Gastroesophageal sphincter (tissue), 4 donors: ENCODE measurements at regions not wholly inside any gene's neighbourhood (a gene's known extent, or its start where the extent isn't known, plus 50 kb on each side); places are given as distances from the start of the nearest gene placed in this dataset.

Experiments
- ATAC-seq: fragments of 150-250 bp; one replicate; pipeline ENCODE4 v1.9.1; 2016; ENCODE audit warnings: mild to moderate bottlenecking, moderate library complexity
- H3K27ac ChIP-seq, 4 donors: fragments of 200-600 bp; sonication (generic) in 3 of 4; 1 replicate in 3 of 4; 2 replicates in 1 of 4; pipeline ENCODE4 v1.5.1; 2016 to 2019
- H3K27me3 ChIP-seq: fragments of 200-600 bp; sonication (generic); one replicate; pipeline ENCODE4 v1.5.1; 2019
- H3K36me3 ChIP-seq, 2 donors: fragments of 200-600 bp; sonication (generic); one replicate each; pipeline ENCODE4 v1.5.1; 2019; ENCODE audit warnings: control low read depth in 1 of 2
- H3K4me1 ChIP-seq, 3 donors: fragments of 200-600 bp; sonication (generic); 1 replicate in 2 of 3; 2 replicates in 1 of 3; pipeline ENCODE4 v1.5.1; 2016 to 2019; ENCODE audit warnings: control low read depth in 2 of 3
- H3K4me3 ChIP-seq, 2 donors: fragments of 200-600 bp; sonication (generic); one replicate each; pipeline ENCODE4 v1.5.1; 2019; ENCODE audit warnings: mild to moderate bottlenecking in 1 of 2, moderate library complexity in 1 of 2
- H3K9me3 ChIP-seq, 3 donors: fragments of 200-600 bp; sonication (generic); one replicate each; pipeline ENCODE4 v1.5.1; 2017 to 2019; ENCODE audit warnings: control low read depth in 2 of 3
- EP300 ChIP-seq: sonication (generic); formaldehyde crosslinking; IDR thresholded peaks from one replicate; pipeline ENCODE4 v1.6.1; 2017; ENCODE audit warnings: antibody characterized with exemption, mild to moderate bottlenecking
- POLR2A ChIP-seq, 2 donors: fragments of 450-650 bp; IDR thresholded peaks; one replicate each; pipeline ENCODE4 v1.6.1; 2017; ENCODE audit warnings: antibody characterized with exemption in 2 of 2, mild to moderate bottlenecking in 2 of 2, moderate library complexity in 1 of 2
- POLR2AphosphoS5 ChIP-seq: sonication (generic); formaldehyde crosslinking; IDR thresholded peaks from one replicate; pipeline ENCODE4 v1.6.1; 2017; ENCODE audit warnings: antibody characterized with exemption
- WGBS, 2 donors: methylation state at CpG; one replicate each; pipeline ENCODE4 v1.1.5; 2018; ENCODE audit warnings: low coverage in 1 of 2; 5-methylcytosine and 5-hydroxymethylcytosine counted together
- TF ChIP-seq, protein P1 (sequence below), 4 experiments: fragments of 200-600 bp in 2 of 4; fragments of 450-650 bp in 2 of 4; sonication (generic) in 1 of 4; IDR thresholded peaks; one replicate each; pipeline ENCODE4 v1.5.1; 2017 to 2019; ENCODE audit warnings: antibody characterized with exemption in 4 of 4, mild to moderate bottlenecking in 2 of 4, moderate library complexity in 2 of 4

DNA sequence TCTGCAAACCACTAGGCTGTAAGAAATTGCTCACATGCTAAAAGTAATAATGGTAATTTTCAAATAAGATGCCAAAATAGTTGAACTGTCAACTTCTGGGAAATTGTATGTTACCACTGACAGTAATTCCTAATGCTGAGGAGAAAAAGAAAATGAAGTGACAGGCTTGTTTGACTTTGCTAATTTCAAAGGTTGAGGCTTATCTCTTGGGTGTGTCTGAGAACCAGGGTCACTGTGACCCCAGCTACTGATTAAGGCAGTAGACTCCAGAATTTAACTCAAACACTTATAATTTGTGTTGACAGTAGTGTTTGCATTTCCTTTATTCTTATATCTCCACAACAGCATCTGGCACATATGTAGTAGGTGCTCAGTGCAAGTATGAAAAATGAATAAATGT, 74.6 kb upstream of the PDZRN3 start:
- H3K9me3 ChIP-seq = no peaks in the 10 kb centered on the region
- no peak for ATAC-seq
- H3K4me1 ChIP-seq = no peaks in the 10 kb centered on the region
- H3K36me3 ChIP-seq = no peaks in the 10 kb centered on the region
- H3K4me3 ChIP-seq = no peak overlapping the region
- H3K27ac ChIP-seq = no peak overlapping the region
- TF ChIP-seq, protein P1, sequence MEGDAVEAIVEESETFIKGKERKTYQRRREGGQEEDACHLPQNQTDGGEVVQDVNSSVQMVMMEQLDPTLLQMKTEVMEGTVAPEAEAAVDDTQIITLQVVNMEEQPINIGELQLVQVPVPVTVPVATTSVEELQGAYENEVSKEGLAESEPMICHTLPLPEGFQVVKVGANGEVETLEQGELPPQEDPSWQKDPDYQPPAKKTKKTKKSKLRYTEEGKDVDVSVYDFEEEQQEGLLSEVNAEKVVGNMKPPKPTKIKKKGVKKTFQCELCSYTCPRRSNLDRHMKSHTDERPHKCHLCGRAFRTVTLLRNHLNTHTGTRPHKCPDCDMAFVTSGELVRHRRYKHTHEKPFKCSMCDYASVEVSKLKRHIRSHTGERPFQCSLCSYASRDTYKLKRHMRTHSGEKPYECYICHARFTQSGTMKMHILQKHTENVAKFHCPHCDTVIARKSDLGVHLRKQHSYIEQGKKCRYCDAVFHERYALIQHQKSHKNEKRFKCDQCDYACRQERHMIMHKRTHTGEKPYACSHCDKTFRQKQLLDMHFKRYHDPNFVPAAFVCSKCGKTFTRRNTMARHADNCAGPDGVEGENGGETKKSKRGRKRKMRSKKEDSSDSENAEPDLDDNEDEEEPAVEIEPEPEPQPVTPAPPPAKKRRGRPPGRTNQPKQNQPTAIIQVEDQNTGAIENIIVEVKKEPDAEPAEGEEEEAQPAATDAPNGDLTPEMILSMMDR (IDR thresholded peaks at IDR 0.05) = no peak
- TF ChIP-seq POLR2AphosphoS5 (no peak), POLR2A (IDR thresholded peaks at IDR 0.05) (no peak), EP300 (no peak)
- no peaks in the 10 kb centered on the region for H3K27me3 ChIP-seq

DNA sequence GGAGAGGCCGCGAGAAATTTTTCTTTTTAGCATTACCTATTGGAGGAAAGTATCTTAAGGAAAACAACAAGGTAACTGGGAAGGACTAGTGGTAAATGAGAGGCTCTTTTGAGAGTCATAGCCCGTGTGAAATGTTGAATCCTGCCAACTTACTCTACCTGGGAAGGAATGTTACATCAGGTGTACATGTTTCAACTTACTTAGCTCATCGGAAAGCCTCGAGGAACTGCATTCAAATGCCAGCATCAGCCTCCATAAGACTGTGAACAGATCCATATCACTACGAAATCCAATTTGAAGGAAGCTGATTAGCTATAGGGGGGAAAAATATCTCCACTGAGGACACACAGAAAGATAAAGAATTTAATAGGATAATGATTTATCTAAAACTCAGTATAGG, 72.3 kb upstream of the PDZRN3 start:
- WGBS, 2 donors = 64 to 80% methylated on average over 3 to 6 of the region's 6 CpGs

DNA sequence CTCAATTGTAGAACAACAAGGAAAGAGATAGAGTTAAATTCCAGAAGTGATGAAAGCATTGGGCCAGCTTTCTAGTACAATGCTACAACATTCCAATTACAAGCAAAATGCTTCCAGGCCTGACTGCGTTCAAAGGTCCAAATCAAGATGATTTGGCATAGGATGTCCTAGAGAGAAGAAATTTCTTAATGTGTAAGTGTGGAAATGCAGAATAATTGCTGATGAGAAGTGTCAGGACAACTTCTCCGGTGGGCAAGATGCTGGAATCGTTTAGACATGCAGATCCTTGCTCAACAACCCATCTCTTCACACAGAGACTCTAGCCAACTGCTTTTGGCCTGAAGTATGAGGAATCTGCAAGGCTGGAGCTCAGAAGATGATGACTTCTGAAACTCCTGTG, 71.1 kb upstream of the PDZRN3 start:
- H3K27ac ChIP-seq = no peak overlapping the region
- WGBS, 2 donors = 63 to 74% methylated on average over 3 of the region's 3 CpGs
- H3K36me3 ChIP-seq = no peaks in the 10 kb centered on the region
- no peaks in the 10 kb centered on the region for H3K27me3 ChIP-seq
- peak; percentile 76 for ATAC-seq
- no peak overlapping the region for H3K4me3 ChIP-seq
- TF ChIP-seq, protein P1 (IDR thresholded peaks at IDR 0.05) = no peak
- TF ChIP-seq POLR2A (IDR thresholded peaks at IDR 0.05) = no peak
- TF ChIP-seq EP300 = no peak
- peak; percentile 6 for TF ChIP-seq POLR2AphosphoS5
- H3K9me3 ChIP-seq = no peaks in the 10 kb centered on the region
- H3K4me1 ChIP-seq = no peaks in the 10 kb centered on the region

More for the DNA sequence above, 72.3 kb upstream of the PDZRN3 start:
- Histone ChIP-seq H3K36me3 (no peaks in the 10 kb centered on the region), H3K27me3 (no peaks in the 10 kb centered on the region), H3K27ac (no peak overlapping the region), H3K4me1 (no peaks in the 10 kb centered on the region), H3K4me3 (no peak overlapping the region), H3K9me3 (no peaks in the 10 kb centered on the region)
- TF ChIP-seq, protein P1 (IDR thresholded peaks at IDR 0.05) = no peak
- no peak for TF ChIP-seq EP300
- TF ChIP-seq POLR2A (IDR thresholded peaks at IDR 0.05) = no peak
- no peak for TF ChIP-seq POLR2AphosphoS5
- no peak for ATAC-seq

DNA sequence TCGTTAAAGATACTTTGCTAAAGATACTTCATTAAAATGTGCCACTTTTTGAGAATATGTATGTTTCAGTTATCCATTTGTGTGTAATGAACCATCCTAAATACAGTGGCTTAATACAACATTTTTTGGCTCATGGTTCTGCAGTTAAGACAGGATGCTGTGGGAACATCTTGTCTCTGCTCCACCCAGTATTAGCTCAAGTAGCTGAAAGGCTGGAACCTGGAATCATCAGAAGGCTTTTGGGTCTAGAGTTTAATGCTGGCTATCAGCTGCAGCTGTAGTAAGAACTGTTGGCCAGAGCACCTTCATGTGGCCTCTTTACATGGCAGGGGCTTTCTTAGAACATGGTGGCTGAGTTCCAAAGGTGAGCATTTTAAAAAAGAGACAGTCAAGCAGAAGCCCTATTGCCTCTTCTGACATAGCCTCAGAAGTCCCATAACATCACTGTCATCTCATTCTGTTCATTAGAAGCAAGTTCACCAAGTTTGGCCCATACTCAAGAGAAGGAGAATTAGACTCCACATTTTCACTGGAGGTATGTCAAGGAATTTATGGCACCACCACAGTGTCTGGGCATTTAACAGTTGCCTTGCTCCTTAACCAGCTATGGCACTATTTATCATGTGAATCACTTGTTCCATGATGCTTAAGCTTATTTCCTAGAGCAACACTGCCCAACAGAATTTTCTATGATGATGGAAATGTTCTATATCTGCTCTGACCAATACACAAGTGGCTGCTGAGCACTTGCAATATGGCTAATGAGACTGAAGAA, 70.4 kb upstream of the PDZRN3 start:
- WGBS, 2 donors = 85 to 100% methylated on average over 1 of the region's 1 CpG
- peak; percentile 21 for ATAC-seq
- Histone ChIP-seq H3K4me3 (no peak overlapping the region), H3K4me1 (no peaks in the 10 kb centered on the region), H3K27me3 (no peaks in the 10 kb centered on the region), H3K9me3 (no peaks in the 10 kb centered on the region), H3K36me3 (no peaks in the 10 kb centered on the region), H3K27ac (no peak overlapping the region)
- TF ChIP-seq POLR2AphosphoS5 (no peak), EP300 (no peak), POLR2A (IDR thresholded peaks at IDR 0.05) (no peak)
- TF ChIP-seq, protein P1 (IDR thresholded peaks at IDR 0.05) = no peak
